Mesendoderm (in vitro differentiated cells): ENCODE measurements at regions not wholly inside any gene's neighbourhood (a gene's known extent, or its start where the extent isn't known, plus 50 kb on each side); places are given as distances from the start of the nearest gene placed in this dataset.

Experiments used
- DNase-seq: peaks from one replicate; pipeline ENCODE4 v3.0.0; 2013
- H2AK5ac ChIP-seq: 2 replicates; pipeline ENCODE4 v1.6.1; 2013; ENCODE audit warnings: low read length, inconsistent platforms
- H2BK120ac ChIP-seq: 2 replicates; pipeline ENCODE4 v1.6.1; 2013; ENCODE audit warnings: low read depth, mild to moderate bottlenecking, low read length, moderate library complexity, mixed read lengths
- H2BK15ac ChIP-seq: replicated peaks from 2 replicates; pipeline ENCODE4 v1.6.1; 2013; ENCODE audit warnings: low read depth, mild to moderate bottlenecking, moderate library complexity
- H2BK5ac ChIP-seq: 2 replicates; pipeline ENCODE4 v1.6.1; 2013; ENCODE audit warnings: low read length, inconsistent platforms
- H3K18ac ChIP-seq: 2 replicates; pipeline ENCODE4 v1.6.1; 2013; ENCODE audit warnings: mild to moderate bottlenecking, low read length, mixed read lengths
- H3K23ac ChIP-seq: one replicate; pipeline ENCODE4 v1.6.1; 2013; ENCODE audit warnings: low read length
- H3K27ac ChIP-seq: 2 replicates; pipeline ENCODE4 v1.5.1; 2013; ENCODE audit warnings: low read depth, mild to moderate bottlenecking, inconsistent platforms, low read length, moderate library complexity
- H3K27me3 ChIP-seq: 2 replicates; pipeline ENCODE4 v1.6.1; 2013; ENCODE audit warnings: low read length, control low read depth, mild to moderate bottlenecking, inconsistent platforms; ENCODE audit not compliant: insufficient read depth, poor library complexity
- H3K36me3 ChIP-seq: 2 replicates; pipeline ENCODE4 v1.6.1; 2013; ENCODE audit warnings: low read length, inconsistent platforms; ENCODE audit not compliant: control insufficient read depth, insufficient read depth
- H3K4ac ChIP-seq: one replicate; pipeline ENCODE4 v1.6.1; 2013; ENCODE audit warnings: low read depth, mild to moderate bottlenecking, low read length, moderate library complexity
- H3K4me1 ChIP-seq: 2 replicates; pipeline ENCODE4 v1.6.1; 2013; ENCODE audit warnings: low read depth, low read length, inconsistent platforms; ENCODE audit not compliant: control insufficient read depth
- H3K4me2 ChIP-seq: 2 replicates; pipeline ENCODE4 v1.6.1; 2013; ENCODE audit warnings: low read length
- H3K4me3 ChIP-seq: 2 replicates; pipeline ENCODE4 v1.5.1; 2013; ENCODE audit warnings: mild to moderate bottlenecking, low read length
- H3K56ac ChIP-seq: one replicate; pipeline ENCODE4 v1.6.1; 2013; ENCODE audit warnings: low read length
- H3K79me1 ChIP-seq: 2 replicates; pipeline ENCODE4 v1.6.1; 2013; ENCODE audit warnings: low read length, inconsistent platforms
- H3K79me2 ChIP-seq: 2 replicates; pipeline ENCODE4 v1.6.1; 2013; ENCODE audit warnings: mild to moderate bottlenecking, low read length; ENCODE audit not compliant: control insufficient read depth, insufficient read depth
- H3K9ac ChIP-seq: 2 replicates; pipeline ENCODE4 v1.6.1; 2013; ENCODE audit warnings: low read length, inconsistent platforms
- H4K5ac ChIP-seq: one replicate; pipeline ENCODE4 v1.6.1; 2013; ENCODE audit warnings: low read length
- H4K8ac ChIP-seq: one replicate; pipeline ENCODE4 v1.6.1; 2013; ENCODE audit warnings: low read depth, mild to moderate bottlenecking, control low read depth, low read length, moderate library complexity
- WGBS: extraction: QIAGEN DNeasy Blood & Tissue Kit; methylation state at CpG from one replicate; pipeline ENCODE4 v1.1.7; 2013; ENCODE audit warnings: low lambda C conversion rate, missing lambda C conversion rate; ENCODE audit not compliant: insufficient coverage; ENCODE audit errors: extremely low coverage; 5-methylcytosine and 5-hydroxymethylcytosine counted together

DNA sequence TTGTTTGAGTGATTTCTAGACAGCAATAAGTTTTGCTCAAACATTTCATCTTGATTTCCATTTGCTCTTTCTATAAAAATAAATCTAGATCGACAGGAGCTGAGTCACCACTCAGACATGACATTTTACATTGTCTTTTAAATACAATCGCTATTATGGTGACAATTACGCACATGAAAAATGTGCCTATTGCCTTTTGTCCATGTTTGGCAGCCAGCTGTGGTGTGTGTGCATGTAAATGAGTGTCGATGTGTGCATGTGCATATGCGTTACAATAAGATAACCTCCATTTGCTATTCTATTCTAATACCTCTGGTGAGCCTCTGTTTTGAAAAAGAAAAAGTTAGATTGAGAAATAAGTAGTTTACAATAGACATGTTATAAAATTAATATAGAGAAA is 89.7 kb upstream of the GRM7 start:
- H3K4me3 ChIP-seq, result no peak overlapping the region
- H2BK15ac ChIP-seq, result no peak overlapping the region
- H3K79me2 ChIP-seq, result no peaks in the 10 kb centered on the region
- H3K4ac ChIP-seq, result no peak overlapping the region
- H4K8ac ChIP-seq, result no peak overlapping the region
- WGBS, result no CpG with 5 or more reads among the region's 5 CpGs
- H3K18ac ChIP-seq, result no peak overlapping the region
- H3K27me3 ChIP-seq, result no peaks in the 10 kb centered on the region
- H3K27ac ChIP-seq, result no peak overlapping the region
- no peak overlapping the region for H2AK5ac ChIP-seq
- H2BK5ac ChIP-seq, result no peak overlapping the region
- no peak overlapping the region for H3K56ac ChIP-seq
- H2BK120ac ChIP-seq, result no peak overlapping the region
- H3K23ac ChIP-seq, result no peak overlapping the region
- H3K9ac ChIP-seq, result no peak overlapping the region
- H3K4me2 ChIP-seq, result no peak overlapping the region
- H3K4me1 ChIP-seq, result no peaks in the 10 kb centered on the region
- H4K5ac ChIP-seq, result no peak overlapping the region
- no peak for DNase-seq
- no peaks in the 10 kb centered on the region for H3K36me3 ChIP-seq
- H3K79me1 ChIP-seq, result no peaks in the 10 kb centered on the region

DNA sequence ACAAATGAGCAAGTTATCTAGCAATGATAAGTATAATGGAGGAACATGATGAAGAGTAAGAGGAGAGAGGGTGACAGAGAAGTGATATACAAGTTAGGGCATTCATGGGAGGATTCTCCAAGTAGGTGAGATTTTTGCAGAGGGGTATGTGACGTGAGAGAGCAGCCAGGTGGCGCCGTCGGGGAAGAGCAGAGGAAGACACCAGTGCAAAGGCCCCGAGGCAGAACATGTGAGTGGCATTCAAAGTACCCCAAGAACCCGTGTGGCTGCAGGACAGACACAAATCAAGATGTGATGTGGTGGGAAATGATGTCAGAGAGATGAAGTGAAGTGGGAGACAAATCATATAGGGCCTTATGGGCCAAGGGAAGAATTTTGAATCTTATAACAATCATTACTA is 81.8 kb upstream of the GRM7 start:
- WGBS, result no CpG with 5 or more reads among the region's 6 CpGs

DNA sequence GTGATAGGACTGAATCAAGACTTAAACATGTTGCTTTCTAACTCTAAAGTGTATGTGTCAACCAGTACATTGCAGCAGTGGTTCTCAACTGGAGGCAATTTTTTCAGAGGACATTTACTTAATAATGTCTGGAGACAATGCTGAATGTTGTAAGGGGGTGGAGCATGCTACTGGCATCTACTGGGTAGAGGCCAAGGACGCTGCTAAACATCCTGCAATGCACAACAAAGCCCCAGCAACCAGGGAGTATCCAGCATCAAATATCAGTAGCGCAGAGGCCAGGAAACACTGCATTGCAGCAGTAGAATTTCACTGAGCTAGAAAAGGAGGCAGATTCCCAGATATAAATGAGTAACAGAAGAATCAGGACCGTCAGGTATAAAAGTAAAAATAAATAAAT is 79.8 kb upstream of the GRM7 start:
- Histone ChIP-seq H3K27ac (no peak overlapping the region), H3K27me3 (no peaks in the 10 kb centered on the region), H3K79me2 (no peaks in the 10 kb centered on the region), H3K79me1 (no peaks in the 10 kb centered on the region), H3K36me3 (no peaks in the 10 kb centered on the region), H2AK5ac (no peak overlapping the region), H3K4me1 (no peaks in the 10 kb centered on the region), H2BK120ac (no peak overlapping the region), H3K56ac (no peak overlapping the region), H3K4me2 (no peak overlapping the region), H2BK15ac (no peak overlapping the region), H4K8ac (no peak overlapping the region), H3K9ac (no peak overlapping the region), H2BK5ac (no peak overlapping the region), H3K18ac (no peak overlapping the region), H4K5ac (no peak overlapping the region), H3K23ac (no peak overlapping the region), H3K4ac (no peak overlapping the region), H3K4me3 (no peak overlapping the region)
- WGBS, result no CpG with 5 or more reads among the region's 3 CpGs
- no peak for DNase-seq

More for the DNA sequence above, 81.8 kb upstream of the GRM7 start:
- H2BK120ac ChIP-seq, result no peak overlapping the region
- no peak overlapping the region for H2BK5ac ChIP-seq
- no peak overlapping the region for H3K4me3 ChIP-seq
- no peaks in the 10 kb centered on the region for H3K36me3 ChIP-seq
- no peaks in the 10 kb centered on the region for H3K27me3 ChIP-seq
- no peaks in the 10 kb centered on the region for H3K4me1 ChIP-seq
- no peak overlapping the region for H3K23ac ChIP-seq
- H3K79me1 ChIP-seq, result no peaks in the 10 kb centered on the region
- no peak overlapping the region for H3K18ac ChIP-seq
- H4K8ac ChIP-seq, result no peak overlapping the region
- H4K5ac ChIP-seq, result no peak overlapping the region
- H3K4me2 ChIP-seq, result no peak overlapping the region
- peak; percentile 3 for DNase-seq
- no peak overlapping the region for H2AK5ac ChIP-seq
- H3K79me2 ChIP-seq, result no peaks in the 10 kb centered on the region
- no peak overlapping the region for H3K9ac ChIP-seq
- no peak overlapping the region for H3K4ac ChIP-seq
- no peak overlapping the region for H3K27ac ChIP-seq
- H3K56ac ChIP-seq, result no peak overlapping the region
- H2BK15ac ChIP-seq, result no peak overlapping the region

DNA sequence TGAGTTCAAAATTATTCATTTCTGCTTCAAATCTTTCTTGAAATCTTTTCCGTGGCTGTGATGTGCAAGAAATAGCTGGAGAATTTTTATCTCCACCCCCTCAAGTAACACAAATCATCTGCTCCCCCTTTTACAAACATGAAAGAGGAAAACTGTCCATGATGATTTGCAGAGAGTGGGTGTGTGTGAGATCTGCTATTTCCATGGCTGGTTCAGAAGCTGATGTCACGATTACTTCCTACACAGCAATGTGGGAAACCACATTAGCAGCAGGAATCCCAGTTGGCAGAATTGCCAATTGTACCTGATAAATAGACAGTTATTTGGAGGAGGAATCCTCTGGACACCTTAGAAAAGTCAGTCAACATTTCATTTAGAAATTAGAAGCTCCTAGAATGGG is 75.2 kb upstream of the GRM7 start:
- Histone ChIP-seq H4K8ac (no peak overlapping the region), H3K4me2 (no peak overlapping the region), H3K4me1 (no peaks in the 10 kb centered on the region), H2BK120ac (no peak overlapping the region), H3K27ac (no peak overlapping the region), H2AK5ac (no peak overlapping the region), H2BK5ac (no peak overlapping the region), H3K79me2 (no peaks in the 10 kb centered on the region), H3K23ac (no peak overlapping the region), H3K18ac (no peak overlapping the region), H4K5ac (no peak overlapping the region), H3K4me3 (no peak overlapping the region), H3K79me1 (no peaks in the 10 kb centered on the region), H2BK15ac (no peak overlapping the region), H3K36me3 (no peaks in the 10 kb centered on the region), H3K4ac (no peak overlapping the region), H3K9ac (no peak overlapping the region), H3K27me3 (no peaks in the 10 kb centered on the region), H3K56ac (no peak overlapping the region)
- WGBS, result no CpG with 5 or more reads among the region's 2 CpGs
- DNase-seq, result no peak

DNA sequence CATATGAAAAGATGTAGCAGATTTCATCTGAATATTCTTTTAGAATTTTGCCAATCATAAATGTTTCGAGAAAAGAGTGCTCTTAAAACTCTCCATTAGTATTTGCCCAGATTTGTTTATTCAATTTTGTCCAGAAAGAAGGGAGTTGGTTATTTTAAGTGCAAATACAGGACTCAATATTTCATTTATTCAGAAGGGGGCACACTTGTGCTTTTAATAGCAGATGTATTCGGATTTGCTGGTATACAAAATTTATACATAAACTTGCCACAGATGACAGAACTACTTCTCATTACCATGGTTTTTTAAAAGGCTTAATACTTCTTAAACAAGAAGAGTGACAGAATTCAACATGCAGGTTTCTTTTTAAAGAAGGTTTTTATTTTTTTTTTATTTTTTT is 69.8 kb upstream of the GRM7 start:
- H3K79me2 ChIP-seq, result no peaks in the 10 kb centered on the region
- H2BK15ac ChIP-seq, result no peak overlapping the region
- H3K4me1 ChIP-seq, result no peaks in the 10 kb centered on the region
- no peak overlapping the region for H3K4me2 ChIP-seq
- no peaks in the 10 kb centered on the region for H3K79me1 ChIP-seq
- no peak overlapping the region for H3K4ac ChIP-seq
- no peak for DNase-seq
- H2BK120ac ChIP-seq, result no peak overlapping the region
- no peak overlapping the region for H2AK5ac ChIP-seq
- WGBS, result no CpG with 5 or more reads among the region's 2 CpGs
- H3K56ac ChIP-seq, result no peak overlapping the region
- no peak overlapping the region for H3K23ac ChIP-seq
- H3K4me3 ChIP-seq, result no peak overlapping the region
- H3K36me3 ChIP-seq, result no peaks in the 10 kb centered on the region
- H3K9ac ChIP-seq, result no peak overlapping the region
- H2BK5ac ChIP-seq, result no peak overlapping the region
- no peaks in the 10 kb centered on the region for H3K27me3 ChIP-seq
- no peak overlapping the region for H3K18ac ChIP-seq
- H4K5ac ChIP-seq, result no peak overlapping the region
- H4K8ac ChIP-seq, result no peak overlapping the region
- no peak overlapping the region for H3K27ac ChIP-seq

DNA sequence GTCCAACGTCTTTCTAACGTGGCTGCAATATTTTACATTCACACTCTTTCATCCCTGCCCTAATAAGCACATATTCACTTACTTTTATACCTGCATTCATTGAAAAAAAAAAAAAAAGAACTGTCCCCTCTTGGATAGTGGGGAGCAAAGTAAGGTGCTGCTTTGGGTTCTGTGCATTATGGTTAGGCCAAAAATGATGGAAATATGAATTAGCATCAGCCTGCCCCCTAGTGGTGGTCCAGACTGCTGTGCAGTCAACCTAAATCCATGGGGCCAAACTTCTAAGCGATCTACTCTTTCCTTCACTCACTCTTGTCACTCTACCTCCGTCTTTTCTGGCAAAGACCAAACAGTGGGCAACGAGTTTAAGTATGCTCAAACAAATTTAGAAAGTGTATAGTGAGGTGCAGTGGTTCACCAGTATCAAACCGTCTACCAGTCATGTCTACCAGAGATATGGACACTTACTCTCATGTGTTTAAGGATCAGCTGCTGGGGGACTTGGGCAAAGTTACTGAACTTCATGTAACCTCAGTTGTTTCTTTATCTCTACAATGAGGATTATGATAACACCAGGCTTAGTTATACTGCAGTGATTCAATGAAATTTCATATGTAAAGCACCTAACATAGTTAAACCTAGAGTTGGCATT is 61.5 kb upstream of the GRM7 start:
- Histone ChIP-seq H3K36me3 (no peaks in the 10 kb centered on the region), H3K79me2 (no peaks in the 10 kb centered on the region), H2AK5ac (no peak overlapping the region), H4K5ac (no peak overlapping the region), H2BK120ac (no peak overlapping the region), H3K4me1 (no peaks in the 10 kb centered on the region), H2BK15ac (no peak overlapping the region), H3K9ac (no peak overlapping the region), H3K56ac (no peak overlapping the region), H3K4me3 (no peak overlapping the region), H3K18ac (no peak overlapping the region), H3K23ac (no peak overlapping the region), H3K79me1 (no peaks in the 10 kb centered on the region), H3K4ac (no peak overlapping the region), H3K27me3 (no peaks in the 10 kb centered on the region), H3K27ac (no peak overlapping the region), H3K4me2 (no peak overlapping the region), H2BK5ac (no peak overlapping the region), H4K8ac (no peak overlapping the region)
- peak; percentile 30 for DNase-seq
- WGBS, result no CpG with 5 or more reads among the region's 6 CpGs
